GM12873 (cell line): ENCODE measurements at regions not wholly inside any gene's neighbourhood (a gene's known extent, or its start where the extent isn't known, plus 50 kb on each side); places are given as distances from the start of the nearest gene placed in this dataset.

Source experiments
- CTCF ChIP-seq: IDR thresholded peaks from 2 replicates; pipeline ENCODE4 v1.5.1; 2012; ENCODE audit warnings: low read depth, mild to moderate bottlenecking, moderate library complexity, low read length, control low read depth; ENCODE audit not compliant: insufficient read depth; ENCODE audit errors: missing control alignments

- TF ChIP-seq CTCF = no peak
These were observed 705.4 kb downstream of the SLITRK6 start for GRCh38 chr13:85093808-85094207.

GRCh38 chr13:85091631-85092234 is 707.5 kb downstream of the SLITRK6 start:
- TF ChIP-seq CTCF = no peak

- no peak for TF ChIP-seq CTCF
These were observed 710.0 kb downstream of the SLITRK6 start for GRCh38 chr13:85089186-85089585.

GRCh38 chr13:85080691-85081090 is 718.5 kb downstream of the SLITRK6 start:
- no peak for TF ChIP-seq CTCF

- TF ChIP-seq CTCF = no peak
These were observed 722.9 kb downstream of the SLITRK6 start for GRCh38 chr13:85076343-85076742.

- no peak for TF ChIP-seq CTCF
These were observed 724.5 kb downstream of the SLITRK6 start for GRCh38 chr13:85074543-85075313.

- TF ChIP-seq CTCF = no peak
These were observed 731.0 kb downstream of the SLITRK6 start for GRCh38 chr13:85068231-85068630.
